ENCODE measurements at regions not wholly inside any gene's neighbourhood (a gene's known extent, or its start where the extent isn't known, plus 50 kb on each side); places are given as distances from the start of the nearest gene placed in this dataset.

GRCh38 chr12:92468358-92469020 lies 234.3 kb upstream of the PLEKHG7 start:
- Histone ChIP-seq H3K27me3 (no peaks in the 10 kb centered on the region), H3K4me1 (no peaks in the 10 kb centered on the region), H3K36me3 (no peaks in the 10 kb centered on the region), H3K9ac (ENCODE audit: low read depth in 2 of 2, low read length in 2 of 2) (no peak overlapping the region), H3K9me3 (no peaks in the 10 kb centered on the region), H3K27ac (no peak overlapping the region), H3K4me3 (no peak overlapping the region)
- intact Hi-C loops (cut with DNase I): no loop called here
- no peak for DNase-seq
- TF ChIP-seq, protein P1, sequence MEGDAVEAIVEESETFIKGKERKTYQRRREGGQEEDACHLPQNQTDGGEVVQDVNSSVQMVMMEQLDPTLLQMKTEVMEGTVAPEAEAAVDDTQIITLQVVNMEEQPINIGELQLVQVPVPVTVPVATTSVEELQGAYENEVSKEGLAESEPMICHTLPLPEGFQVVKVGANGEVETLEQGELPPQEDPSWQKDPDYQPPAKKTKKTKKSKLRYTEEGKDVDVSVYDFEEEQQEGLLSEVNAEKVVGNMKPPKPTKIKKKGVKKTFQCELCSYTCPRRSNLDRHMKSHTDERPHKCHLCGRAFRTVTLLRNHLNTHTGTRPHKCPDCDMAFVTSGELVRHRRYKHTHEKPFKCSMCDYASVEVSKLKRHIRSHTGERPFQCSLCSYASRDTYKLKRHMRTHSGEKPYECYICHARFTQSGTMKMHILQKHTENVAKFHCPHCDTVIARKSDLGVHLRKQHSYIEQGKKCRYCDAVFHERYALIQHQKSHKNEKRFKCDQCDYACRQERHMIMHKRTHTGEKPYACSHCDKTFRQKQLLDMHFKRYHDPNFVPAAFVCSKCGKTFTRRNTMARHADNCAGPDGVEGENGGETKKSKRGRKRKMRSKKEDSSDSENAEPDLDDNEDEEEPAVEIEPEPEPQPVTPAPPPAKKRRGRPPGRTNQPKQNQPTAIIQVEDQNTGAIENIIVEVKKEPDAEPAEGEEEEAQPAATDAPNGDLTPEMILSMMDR (IDR thresholded peaks at IDR 0.05): no peak

DNA sequence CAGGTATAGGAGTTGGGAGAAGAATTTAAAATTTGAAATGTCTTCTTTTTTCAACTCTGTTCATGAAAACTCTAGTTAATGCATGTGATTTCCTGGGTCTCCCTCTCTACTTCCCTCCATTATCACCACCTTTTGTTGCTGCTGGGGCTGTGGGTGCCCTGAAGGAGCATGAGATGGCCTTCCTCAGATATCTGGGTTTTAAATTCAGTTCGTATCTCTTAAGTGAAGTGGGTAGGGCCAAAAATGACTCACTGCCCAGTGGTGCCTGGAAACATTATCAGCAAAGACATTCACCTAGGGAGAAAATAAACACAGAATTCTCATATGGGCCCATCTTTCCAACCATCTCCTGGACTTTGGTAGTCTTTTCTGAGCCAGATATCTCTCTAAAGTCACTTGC lies 234.9 kb upstream of the PLEKHG7 start:
- no peak overlapping the region for H3K27ac ChIP-seq
- intact Hi-C loops (cut with DNase I): no loop called here

DNA sequence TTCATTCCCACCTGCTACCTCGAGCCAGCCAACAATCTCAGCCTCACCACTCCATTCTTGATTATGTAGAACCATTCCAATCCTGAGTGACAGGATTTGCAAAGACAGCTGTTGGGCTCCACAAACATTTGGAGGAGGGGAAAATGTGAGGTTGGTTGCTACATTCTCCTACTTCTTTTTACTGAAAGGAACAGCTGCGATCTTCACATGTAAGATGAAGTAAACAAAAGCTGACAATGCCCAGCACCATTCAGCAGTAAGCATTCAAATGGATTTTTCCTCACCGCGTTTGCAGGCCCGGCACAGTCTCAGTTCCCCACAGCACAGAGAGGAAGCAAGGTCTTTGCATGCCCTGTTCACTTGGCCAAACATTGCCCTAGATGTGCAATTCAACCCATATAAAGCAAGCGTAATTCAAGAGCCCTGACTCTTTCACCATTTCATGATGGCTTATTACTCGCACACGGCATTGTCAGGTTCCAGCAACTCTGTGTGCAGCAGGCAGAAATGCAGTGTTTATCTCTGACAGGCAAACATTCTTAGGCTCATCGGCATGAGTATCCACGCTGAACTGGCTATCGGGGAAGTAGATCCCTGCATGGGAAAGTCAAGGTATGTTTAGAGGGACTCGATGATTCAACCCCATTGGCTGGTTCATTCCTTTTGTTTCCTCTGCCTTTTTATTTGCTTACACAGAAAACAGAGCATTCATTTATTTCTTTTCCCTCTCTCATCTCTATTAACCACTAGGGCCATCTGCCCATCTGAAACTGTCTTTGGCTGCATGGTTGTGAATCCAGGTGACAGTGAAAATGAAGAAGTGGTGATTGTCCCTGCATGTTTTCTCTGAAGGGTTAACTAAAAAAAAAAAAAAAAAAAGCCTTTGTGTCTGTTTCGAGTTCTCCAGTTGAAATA lies 236.1 kb upstream of the PLEKHG7 start:
- no peak overlapping the region for H3K9ac ChIP-seq (ENCODE audit: low read depth in 2 of 2, low read length in 2 of 2)
- TF ChIP-seq, protein P1 (IDR thresholded peaks at IDR 0.05): no peak
- no peaks in the 10 kb centered on the region for H3K36me3 ChIP-seq
- no peaks in the 10 kb centered on the region for H3K27me3 ChIP-seq
- no peak overlapping the region for H3K4me3 ChIP-seq
- H3K9me3 ChIP-seq: no peaks in the 10 kb centered on the region
- H3K27ac ChIP-seq: no peak overlapping the region
- intact Hi-C loops (cut with DNase I): no loop called here
- no peaks in the 10 kb centered on the region for H3K4me1 ChIP-seq
- DNase-seq: no peak

More for the DNA sequence above, 234.9 kb upstream of the PLEKHG7 start:
- Histone ChIP-seq H3K4me1 (no peaks in the 10 kb centered on the region), H3K27me3 (no peaks in the 10 kb centered on the region), H3K4me3 (no peak overlapping the region), H3K9me3 (no peaks in the 10 kb centered on the region), H3K9ac (ENCODE audit: low read depth in 2 of 2, low read length in 2 of 2) (no peak overlapping the region), H3K36me3 (no peaks in the 10 kb centered on the region)
- no peak for DNase-seq
- TF ChIP-seq, protein P1 (IDR thresholded peaks at IDR 0.05): no peak

GRCh38 chr12:92465786-92466295 lies 236.9 kb upstream of the PLEKHG7 start:
- H3K27ac ChIP-seq: no peak overlapping the region

GRCh38 chr12:92464911-92465310 lies 237.9 kb upstream of the PLEKHG7 start:
- no peak overlapping the region for H3K27ac ChIP-seq
- no peaks in the 10 kb centered on the region for H3K27me3 ChIP-seq
- TF ChIP-seq, protein P1 (IDR thresholded peaks at IDR 0.05): no peak

More at GRCh38 chr12:92465786-92466295, 236.9 kb upstream of the PLEKHG7 start:
- H3K36me3 ChIP-seq: no peaks in the 10 kb centered on the region
- no peaks in the 10 kb centered on the region for H3K27me3 ChIP-seq
- TF ChIP-seq, protein P1 (IDR thresholded peaks at IDR 0.05): no peak
- no peaks in the 10 kb centered on the region for H3K4me1 ChIP-seq
- H3K9ac ChIP-seq (ENCODE audit: low read depth in 2 of 2, low read length in 2 of 2): no peak overlapping the region
- DNase-seq: no peak
- H3K4me3 ChIP-seq: no peak overlapping the region
- intact Hi-C loops (cut with DNase I): no loop called here
- no peaks in the 10 kb centered on the region for H3K9me3 ChIP-seq

More at GRCh38 chr12:92464911-92465310, 237.9 kb upstream of the PLEKHG7 start:
- H3K36me3 ChIP-seq: no peaks in the 10 kb centered on the region
- H3K9ac ChIP-seq (ENCODE audit: low read depth in 2 of 2, low read length in 2 of 2): no peak overlapping the region
- DNase-seq: no peak
- no peaks in the 10 kb centered on the region for H3K4me1 ChIP-seq
- H3K4me3 ChIP-seq: no peak overlapping the region
- H3K9me3 ChIP-seq: no peaks in the 10 kb centered on the region
- intact Hi-C loops (cut with DNase I): no loop called here

Measured in colonic mucosa (tissue), 4 donors.